Heart right ventricle (tissue), 16 donors: ENCODE measurements at regions not wholly inside any gene's neighbourhood (a gene's known extent, or its start where the extent isn't known, plus 50 kb on each side); places are given as distances from the start of the nearest gene placed in this dataset.

Experiments
- ATAC-seq, 8 donors: fragments of 200-7000 bp; cut with Tn5 transposase; one replicate each; pipeline ENCODE4 v1.9.1; 2020; ENCODE audit warnings: mild to moderate bottlenecking in 8 of 8, moderate library complexity in 8 of 8, moderate number of reproducible peaks in 1 of 8
- DNase-seq, 2 donors: peaks; one replicate each; pipeline ENCODE4 v3.0.0-alpha.2; 2020
- H3K27ac ChIP-seq, 10 donors: fragments of 200-600 bp; sonication (generic) in 2 of 10; one replicate each; pipeline versions ENCODE4 v1.5.0 to v1.8.0; 2020 to 2022; ENCODE audit warnings: mild to moderate bottlenecking in 3 of 10
- H3K27me3 ChIP-seq, 7 donors: fragments of 200-600 bp; one replicate each; pipeline ENCODE4 v1.8.0; 2021 to 2022; ENCODE audit warnings: mild to moderate bottlenecking in 2 of 7
- H3K36me3 ChIP-seq, 9 donors: fragments of 200-600 bp; sonication (generic) in 1 of 9; one replicate each; pipeline versions ENCODE4 v1.5.0 to v1.8.0; 2020 to 2022; ENCODE audit warnings: mild to moderate bottlenecking in 2 of 9
- H3K4me1 ChIP-seq, 9 donors: fragments of 200-600 bp; sonication (generic) in 1 of 9; one replicate each; pipeline versions ENCODE4 v1.5.0 to v1.8.0; 2020 to 2022; ENCODE audit warnings: mild to moderate bottlenecking in 4 of 9
- H3K4me3 ChIP-seq, 10 donors: fragments of 200-600 bp; sonication (generic) in 2 of 10; one replicate each; pipeline versions ENCODE4 v1.5.0 to v1.8.0; 2020 to 2022; ENCODE audit warnings: mild to moderate bottlenecking in 7 of 10, moderate library complexity in 2 of 10
- H3K9me3 ChIP-seq, 11 donors: fragments of 200-600 bp in 10 of 11; sonication (generic) in 2 of 11; one replicate each; pipeline versions ENCODE4 v1.5.0 to v1.8.0; 2013 to 2022; ENCODE audit warnings: mild to moderate bottlenecking in 2 of 11, control low read depth in 1 of 11, moderate library complexity in 1 of 11
- WGBS, 2 donors: extraction: QIAGEN DNeasy Blood & Tissue Kit; methylation state at CpG; one replicate each; pipeline ENCODE4 v1.1.7; 2013; ENCODE audit warnings: inconsistent platforms in 1 of 2; 5-methylcytosine and 5-hydroxymethylcytosine counted together
- intact Hi-C, 10 donors: fragments of 100-400 bp; cut with DNase I; formaldehyde crosslinking; loops; one replicate each; pipeline versions ENCODE4 v1.11.1 to v1.14.2; 2022
- TF ChIP-seq, protein P1 (sequence below), 9 donors: fragments of 200-600 bp; sonication (generic) in 2 of 9; IDR thresholded peaks; one replicate each; pipeline versions ENCODE4 v1.5.0 to v1.8.0; 2021 to 2022; ENCODE audit warnings: antibody characterized with exemption in 9 of 9, mild to moderate bottlenecking in 5 of 9, moderate library complexity in 1 of 9
- donor health status: Arrhythmogenic right ventricular cardiomyopathy.
- donor health status: ischemic (EF 13 %, LVEDD 7.1; RV severe dilation, severe dysfunction).
- donor health status: healthy with polysubstance abuse.
- donor health status: DM: no; HTN: yes; CAD: no.
- donor health status: DM: no; HTN: no; CAD: no.
- donor health status: ischemic (EF 25% LVEDD 6.9; RV normal size, moderate dysfunction).
- donor health status: ischemic (EF 25% LVEDD 5.7; RV mildly dilated, moderate dysfunction).
- donor health status: healthy.
- donor health status: DM: yes; HTN: yes; CAD: no.
- donor health status: Ischemic cardiomyopathy.
- donor health status: ischemic (EF 35%, LVEDD 5.7; RV mildly dilated, moderate dysfunction).
- donor health status: nonischemic (EF 11% LVEDD 7.7; RV severe dilation, severe dysfunction).
- donor health status: DM: yes; HTN: yes; CAD: no.
- donor health status: PGD.
- donor health status: ischemic (EF 29% LVEDD 5.4; RV normal size, mild dysfunction).
- donor health status: nonischemic (EF 23%, LVEDD 6.1; RV moderate dilation, normal function).

- WGBS, 2 donors: 83 to 85% methylated on average over 7 of the region's 7 CpGs
- no peaks in the 10 kb centered on the region for H3K27me3 ChIP-seq
- H3K36me3 ChIP-seq: no peaks in the 10 kb centered on the region
- no peak overlapping the region for H3K4me3 ChIP-seq
- TF ChIP-seq, protein P1, sequence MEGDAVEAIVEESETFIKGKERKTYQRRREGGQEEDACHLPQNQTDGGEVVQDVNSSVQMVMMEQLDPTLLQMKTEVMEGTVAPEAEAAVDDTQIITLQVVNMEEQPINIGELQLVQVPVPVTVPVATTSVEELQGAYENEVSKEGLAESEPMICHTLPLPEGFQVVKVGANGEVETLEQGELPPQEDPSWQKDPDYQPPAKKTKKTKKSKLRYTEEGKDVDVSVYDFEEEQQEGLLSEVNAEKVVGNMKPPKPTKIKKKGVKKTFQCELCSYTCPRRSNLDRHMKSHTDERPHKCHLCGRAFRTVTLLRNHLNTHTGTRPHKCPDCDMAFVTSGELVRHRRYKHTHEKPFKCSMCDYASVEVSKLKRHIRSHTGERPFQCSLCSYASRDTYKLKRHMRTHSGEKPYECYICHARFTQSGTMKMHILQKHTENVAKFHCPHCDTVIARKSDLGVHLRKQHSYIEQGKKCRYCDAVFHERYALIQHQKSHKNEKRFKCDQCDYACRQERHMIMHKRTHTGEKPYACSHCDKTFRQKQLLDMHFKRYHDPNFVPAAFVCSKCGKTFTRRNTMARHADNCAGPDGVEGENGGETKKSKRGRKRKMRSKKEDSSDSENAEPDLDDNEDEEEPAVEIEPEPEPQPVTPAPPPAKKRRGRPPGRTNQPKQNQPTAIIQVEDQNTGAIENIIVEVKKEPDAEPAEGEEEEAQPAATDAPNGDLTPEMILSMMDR (IDR thresholded peaks at IDR 0.05): no peak
- H3K9me3 ChIP-seq: peaks cover 0 to 40% (median 6%) of the 10 kb centered on the region in 11 donors
- DNase-seq (no peak), ATAC-seq (no peak)
- no peaks in the 10 kb centered on the region for H3K4me1 ChIP-seq
- H3K27ac ChIP-seq: no peak overlapping the region
- intact Hi-C loops: no loop called here
Observed at GRCh38 chr13:64662887-64663593, 2567.1 kb downstream of the PCDH9 start.

- no peak overlapping the region for H3K27ac ChIP-seq
- H3K27me3 ChIP-seq: no peaks in the 10 kb centered on the region
- H3K36me3 ChIP-seq: no peaks in the 10 kb centered on the region
- no peak for DNase-seq
- TF ChIP-seq, protein P1 (IDR thresholded peaks at IDR 0.05): no peak
- no peak overlapping the region for H3K4me3 ChIP-seq
- no peaks in the 10 kb centered on the region for H3K4me1 ChIP-seq
- no peak for ATAC-seq
- intact Hi-C loops: no loop called here
- peaks cover 0 to 3% (median 0%) of the 10 kb centered on the region in 11 donors for H3K9me3 ChIP-seq
Observed at GRCh38 chr13:64648293-64648692, 2581.8 kb downstream of the PCDH9 start.

DNA sequence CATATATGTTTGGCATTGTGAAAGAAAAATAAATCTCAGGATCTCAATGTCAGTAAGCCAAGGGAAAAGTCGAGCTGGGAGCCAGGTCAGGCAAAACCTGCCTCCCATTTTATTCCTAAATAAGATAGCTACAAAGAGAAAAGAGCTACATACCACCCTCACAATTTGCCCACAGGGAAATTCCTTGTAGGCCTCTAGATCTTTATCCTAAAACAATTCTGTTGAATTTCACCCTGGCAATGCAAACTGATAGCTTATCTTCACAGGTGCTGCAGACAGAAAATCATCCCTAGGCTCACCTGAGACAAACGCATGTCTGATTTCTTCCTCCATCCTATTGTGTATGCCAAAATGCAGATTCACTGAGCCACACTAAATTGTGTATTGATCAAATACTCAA lies 2587.1 kb downstream of the PCDH9 start:
- 73 to 83% methylated on average over 2 of the region's 2 CpGs for WGBS, 2 donors

DNA sequence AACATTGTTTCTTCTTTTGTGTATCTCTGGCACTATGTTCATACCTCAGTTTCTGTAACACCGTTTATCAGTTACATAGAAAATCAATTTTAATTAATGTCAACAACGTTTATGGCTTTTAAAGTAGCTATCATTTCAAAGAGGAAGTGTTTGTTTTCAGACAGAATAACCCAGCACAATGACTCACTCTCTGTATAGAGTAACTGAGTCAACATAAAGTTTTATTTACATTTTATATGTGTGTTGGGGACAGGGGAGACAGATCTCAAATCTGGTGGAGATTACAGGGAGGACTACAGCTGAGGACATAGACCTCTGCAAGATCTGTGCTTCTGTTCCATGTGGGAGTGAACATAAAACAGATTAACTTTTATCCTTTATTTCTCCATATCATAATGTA lies 2590.1 kb downstream of the PCDH9 start:
- H3K27ac ChIP-seq: no peak overlapping the region
- H3K27me3 ChIP-seq: no peaks in the 10 kb centered on the region
- peaks cover 0 to 4% (median 0%) of the 10 kb centered on the region in 11 donors for H3K9me3 ChIP-seq
- intact Hi-C loops: no loop called here
- H3K4me1 ChIP-seq: no peaks in the 10 kb centered on the region
- ATAC-seq: no peak
- DNase-seq: no peak
- WGBS, 2 donors: 43 to 69% methylated on average over 2 of the region's 2 CpGs
- no peak overlapping the region for H3K4me3 ChIP-seq
- no peaks in the 10 kb centered on the region for H3K36me3 ChIP-seq
- TF ChIP-seq, protein P1 (IDR thresholded peaks at IDR 0.05): no peak

More for the DNA sequence above, 2587.1 kb downstream of the PCDH9 start:
- no peak for ATAC-seq
- Histone ChIP-seq H3K4me1 (no peaks in the 10 kb centered on the region), H3K4me3 (no peak overlapping the region), H3K9me3 (peaks cover 0 to 7% (median 0%) of the 10 kb centered on the region in 11 donors), H3K27me3 (no peaks in the 10 kb centered on the region), H3K27ac (no peak overlapping the region), H3K36me3 (no peaks in the 10 kb centered on the region)
- TF ChIP-seq, protein P1 (IDR thresholded peaks at IDR 0.05): no peak
- DNase-seq: no peak
- intact Hi-C loops: no loop called here
